GM21447 (cell line): ENCODE measurements at regions not wholly inside any gene's neighbourhood (a gene's known extent, or its start where the extent isn't known, plus 50 kb on each side); places are given as distances from the start of the nearest gene placed in this dataset.
"Not testable (repeated sequence)": the region's sequence is repeated elsewhere in the genome, so short reads cannot be mapped to it uniquely, and the experiment has no call there.

Experiments used
- ATAC-seq: cut with Tn5 transposase; IDR thresholded peaks from one replicate; pipeline ENCODE4 v1.9.1; 2021; ENCODE audit not compliant: unreplicated experiment

DNA sequence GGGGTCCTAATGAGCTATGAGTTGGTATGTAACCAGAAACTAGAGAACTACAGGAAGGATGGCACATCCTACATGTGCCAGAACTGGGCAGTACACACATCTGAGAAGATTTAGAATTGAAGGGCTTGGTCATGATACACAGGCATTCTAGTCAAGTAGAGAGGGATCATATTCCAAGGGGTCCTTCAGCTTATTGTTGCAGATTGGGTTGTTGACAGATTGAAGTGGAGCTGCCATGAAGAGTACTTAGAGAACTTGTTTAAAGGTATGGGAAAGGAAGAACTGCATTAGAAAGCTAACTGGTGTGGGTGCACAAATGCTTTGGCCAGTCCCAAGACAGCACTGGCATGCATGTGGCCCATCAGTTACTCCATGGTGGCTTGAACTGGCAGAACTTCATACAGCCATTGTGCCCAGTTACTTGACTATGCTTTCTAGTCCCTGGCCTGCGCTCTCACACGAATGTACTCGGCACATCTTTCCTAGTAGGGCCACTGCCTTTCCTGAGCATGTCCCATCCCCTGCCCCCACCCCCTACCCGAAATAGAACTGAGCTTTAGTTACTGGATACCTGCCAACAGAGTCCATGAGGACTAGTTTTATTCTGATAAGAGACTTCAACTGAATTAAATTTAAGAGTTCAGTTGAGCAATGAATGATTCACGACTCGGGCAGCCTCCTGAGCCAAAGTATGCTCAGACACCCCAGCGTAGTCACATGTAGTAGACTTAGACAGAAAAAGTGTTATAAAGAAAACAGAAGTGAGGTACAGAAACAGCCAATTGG is 64.0 kb downstream of the CCNG2 start:
- ATAC-seq = no peak

DNA sequence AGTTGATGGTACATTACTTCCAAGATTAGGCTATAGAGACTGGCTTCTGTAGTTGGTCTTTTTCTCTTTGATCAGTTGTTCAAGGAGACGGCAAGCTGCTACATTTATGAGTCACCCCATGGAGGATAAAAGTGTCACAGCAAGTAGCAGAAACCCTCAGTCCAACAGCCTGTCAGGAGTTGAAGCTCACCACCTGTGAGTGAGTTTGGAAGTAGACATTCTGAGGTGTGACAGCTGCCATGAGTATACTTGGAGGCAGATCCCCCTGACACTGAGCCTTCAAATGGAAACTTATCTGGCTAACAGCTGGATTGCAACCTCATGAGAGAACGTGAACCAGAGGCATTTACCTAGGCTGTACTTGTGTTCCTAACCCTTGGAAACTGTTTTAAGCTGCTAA is 68.0 kb downstream of the CCNG2 start:
- no peak for ATAC-seq

GRCh38 chr4:77226939-77227705 is 70.1 kb downstream of the CCNG2 start:
- no peak for ATAC-seq

DNA sequence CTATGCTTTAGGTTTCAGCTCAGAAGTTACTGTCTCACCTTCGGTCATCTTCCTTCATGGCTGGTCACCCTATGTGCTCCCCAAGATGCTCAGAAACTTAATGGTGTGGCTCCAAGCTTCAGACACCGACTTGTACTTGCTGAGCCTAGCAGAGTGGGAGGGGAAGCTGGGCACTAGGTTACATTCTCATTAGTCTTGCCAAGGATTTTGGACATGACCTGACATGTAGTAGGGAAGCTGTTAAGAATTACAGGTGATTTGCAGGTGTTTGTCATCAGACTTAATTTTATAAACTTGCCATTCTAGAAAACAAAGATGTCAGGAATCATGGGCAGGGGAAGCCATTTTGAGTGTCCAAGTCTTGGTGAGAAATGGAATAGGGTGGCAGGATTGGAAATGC is 72.4 kb downstream of the CCNG2 start:
- ATAC-seq = no peak

- ATAC-seq = no peak
Measured at GRCh38 chr4:77232653-77233052, 75.6 kb downstream of the CCNG2 start.

DNA sequence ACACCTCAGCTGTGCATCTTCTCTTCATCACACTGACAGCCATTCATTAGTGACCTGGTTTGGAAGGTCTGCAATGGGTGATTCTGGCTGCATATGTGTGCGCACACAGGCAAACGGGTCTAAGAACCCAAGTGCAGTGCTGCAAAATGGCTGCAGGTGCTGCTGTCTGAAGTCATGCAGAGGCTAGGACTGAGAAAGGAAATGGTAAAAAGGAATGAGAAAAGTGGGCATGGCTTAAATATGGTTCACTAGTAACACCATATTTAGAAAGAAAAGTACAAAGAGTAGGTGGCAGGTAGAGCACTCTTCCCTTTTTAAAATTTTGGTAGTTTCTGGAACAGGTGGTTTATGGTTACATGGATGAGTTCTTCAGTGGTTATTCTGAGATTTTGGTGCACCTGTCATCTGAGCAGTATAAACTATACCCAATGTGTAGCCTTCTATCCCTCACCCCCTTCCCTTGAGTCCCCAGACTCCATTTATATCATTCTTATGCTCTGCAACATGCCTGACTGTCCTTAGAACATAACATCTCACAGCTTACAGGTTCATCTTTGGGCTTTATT is 78.4 kb downstream of the CCNG2 start:
- no peak for ATAC-seq

- ATAC-seq = no peak
Measured at GRCh38 chr4:77236806-77237205, 79.8 kb downstream of the CCNG2 start.

DNA sequence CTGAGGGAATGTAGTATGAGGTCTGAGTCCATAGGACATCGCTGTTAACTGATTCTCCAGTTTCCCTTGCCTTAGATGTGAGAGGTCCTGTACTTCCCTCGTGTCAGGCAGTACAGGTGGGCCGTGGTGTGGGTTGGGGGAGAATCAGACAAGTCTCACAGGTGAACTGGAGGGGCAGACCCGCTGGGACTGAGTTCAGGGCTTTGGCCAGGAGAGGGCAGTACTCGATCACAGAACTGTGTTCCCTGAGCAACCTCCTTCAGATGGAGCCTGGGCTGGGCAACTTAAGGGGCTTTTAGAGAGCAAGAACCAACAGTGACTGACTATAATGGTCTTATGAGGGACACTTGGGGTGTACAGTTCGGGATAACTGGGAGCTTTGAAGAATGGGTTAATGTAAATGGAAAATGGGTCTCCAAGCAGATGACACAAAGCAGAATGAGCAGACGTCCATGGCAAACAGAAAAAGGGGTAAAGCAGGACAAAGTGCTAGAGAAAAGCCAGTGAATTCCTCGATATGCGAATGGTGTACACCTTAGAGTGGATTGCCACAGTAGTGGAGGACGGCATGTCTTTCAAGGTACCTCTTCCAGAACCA is 83.6 kb downstream of the CCNG2 start:
- peak; percentile 73 for ATAC-seq

DNA sequence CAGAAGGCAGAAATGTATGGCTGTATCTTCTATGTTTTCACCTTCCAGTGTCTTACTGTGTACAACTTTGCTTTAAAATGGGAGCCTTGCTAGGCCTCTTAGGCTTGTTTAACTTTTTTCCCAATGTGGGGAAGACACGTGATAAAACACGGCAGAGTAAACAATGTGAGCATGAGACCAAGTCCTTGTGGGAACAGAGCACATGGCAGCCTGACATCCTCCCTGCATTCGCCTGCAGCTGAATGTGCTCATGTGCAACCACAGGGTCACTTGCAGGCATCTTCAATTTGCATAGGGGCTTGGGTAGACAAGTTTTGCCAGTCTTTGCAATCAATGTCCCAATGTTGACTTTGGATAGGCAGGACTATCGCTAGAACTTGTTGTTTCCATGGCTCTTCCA is 91.8 kb downstream of the CCNG2 start:
- ATAC-seq = no peak

DNA sequence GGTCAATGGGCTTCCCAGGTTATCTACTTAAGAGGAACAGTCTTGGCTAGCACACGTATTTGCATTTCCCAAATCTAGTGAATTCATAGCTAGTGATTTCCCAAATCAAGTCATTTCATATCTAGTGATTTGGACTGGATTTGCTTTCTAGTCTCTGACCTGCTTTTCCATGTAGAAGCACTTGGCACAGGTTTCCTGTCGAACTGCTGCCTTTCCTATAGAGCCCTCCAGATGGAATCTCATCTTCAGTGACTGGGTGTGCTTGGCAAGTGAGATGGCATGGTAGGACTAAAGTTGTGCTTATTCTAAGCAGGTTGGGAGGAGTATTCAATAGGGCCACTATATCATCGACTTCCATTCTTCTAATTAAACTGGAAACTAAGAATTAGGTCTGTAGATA is 94.7 kb downstream of the CCNG2 start:
- no peak for ATAC-seq

GRCh38 chr4:77263247-77263646 is 106.2 kb downstream of the CCNG2 start:
- ATAC-seq = no peak

- not testable (repeated sequence) for ATAC-seq
Measured at GRCh38 chr4:77263976-77264375, 107.0 kb downstream of the CCNG2 start.

DNA sequence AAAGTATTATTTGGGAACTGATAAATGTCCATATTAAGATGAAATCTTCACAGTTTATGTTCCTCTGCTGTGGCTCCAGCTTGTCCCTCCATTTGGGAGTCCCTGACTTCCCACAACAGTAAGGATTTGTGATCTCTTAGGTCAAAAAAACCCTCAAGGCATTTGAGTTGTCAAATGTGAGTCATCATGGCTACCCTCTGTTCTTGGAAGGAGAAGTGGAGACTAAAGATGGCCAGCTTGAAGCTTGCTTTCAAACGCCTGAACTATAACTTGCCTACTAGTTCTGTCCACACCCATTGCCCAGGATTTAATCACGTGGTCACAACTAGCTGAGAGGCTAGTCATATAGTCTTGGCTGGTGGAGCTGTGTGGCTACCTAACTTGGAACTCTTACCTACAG is 107.8 kb downstream of the CCNG2 start:
- ATAC-seq = no peak

GRCh38 chr4:77268108-77268507 is 111.1 kb downstream of the CCNG2 start:
- no peak for ATAC-seq

DNA sequence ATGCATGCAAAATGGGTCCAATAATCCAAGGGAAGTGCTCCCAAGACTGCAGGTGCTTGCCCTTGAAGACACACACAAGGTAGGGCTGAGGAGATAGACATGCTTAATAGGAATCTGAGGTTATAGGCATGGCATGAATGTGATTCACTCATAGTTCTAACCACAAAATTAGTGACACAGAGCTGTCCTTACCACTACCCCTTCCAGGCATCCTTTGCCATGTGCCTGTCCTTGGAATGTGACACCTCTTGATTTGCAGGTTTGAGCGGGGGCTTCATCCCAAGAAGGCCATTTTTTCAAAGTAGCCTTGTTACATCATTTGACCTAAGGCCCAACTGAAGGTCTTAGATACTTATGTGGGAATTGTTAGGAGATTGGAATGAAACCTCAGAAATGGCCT is 112.5 kb downstream of the CCNG2 start:
- ATAC-seq = no peak

- no peak for ATAC-seq
Measured at GRCh38 chr4:77273412-77273811, 116.4 kb downstream of the CCNG2 start.

DNA sequence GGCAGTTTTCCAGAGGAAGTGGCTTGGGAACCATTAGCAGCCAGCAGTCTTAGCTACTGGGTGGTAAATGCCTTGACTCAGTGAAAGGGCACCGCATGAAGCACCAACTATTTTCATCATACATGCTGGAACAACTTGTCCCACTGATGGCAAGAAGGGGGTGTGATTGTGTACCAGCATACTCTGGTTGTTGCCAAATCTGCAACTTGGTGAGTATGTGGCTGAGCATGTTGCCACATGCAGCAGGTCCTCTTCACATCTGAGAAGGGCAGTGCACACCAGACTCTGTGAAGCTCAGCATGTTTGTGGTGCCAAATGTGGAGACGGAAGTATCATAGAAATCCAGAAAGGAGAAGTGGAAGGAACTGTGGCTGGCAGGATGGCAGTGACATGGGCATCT is 122.1 kb downstream of the CCNG2 start:
- ATAC-seq = not testable (repeated sequence)

GRCh38 chr4:77282305-77282704 is 125.3 kb downstream of the CCNG2 start:
- ATAC-seq = no peak

- no peak for ATAC-seq
Measured at GRCh38 chr4:77284036-77284435, 127.0 kb downstream of the CCNG2 start.

GRCh38 chr4:77286906-77287305 is 129.9 kb downstream of the CCNG2 start:
- no peak for ATAC-seq

- no peak for ATAC-seq
Measured at GRCh38 chr4:77293426-77293825, 136.4 kb downstream of the CCNG2 start.

DNA sequence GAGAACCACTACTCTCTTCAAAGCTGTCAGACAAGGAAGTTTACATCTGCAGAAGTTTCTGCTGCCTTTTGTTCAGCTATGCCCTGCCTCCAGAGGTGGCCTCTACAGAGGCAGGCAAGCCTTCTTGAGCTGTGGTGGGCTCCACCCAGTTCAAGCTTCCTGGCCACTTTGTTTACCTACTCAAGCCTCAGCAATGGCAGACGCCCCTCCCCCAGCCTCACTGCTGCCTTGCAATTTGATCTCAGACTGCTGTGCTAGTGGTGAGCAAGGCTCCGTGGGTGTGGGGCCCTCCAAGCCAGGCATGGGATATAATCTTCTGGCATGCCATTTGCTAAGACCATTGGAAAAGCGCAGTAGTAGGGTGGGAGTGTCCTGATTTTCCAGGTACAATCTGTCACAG is 144.0 kb downstream of the CCNG2 start:
- not testable (repeated sequence) for ATAC-seq
